GM18498 (cell line): ENCODE measurements at regions not wholly inside any gene's neighbourhood (a gene's known extent, or its start where the extent isn't known, plus 50 kb on each side); places are given as distances from the start of the nearest gene placed in this dataset.
"Not testable (repeated sequence)": the region's sequence is repeated elsewhere in the genome, so short reads cannot be mapped to it uniquely, and the experiment has no call there.

ENCODE experiments used
- ATAC-seq: cut with Tn5 transposase; IDR thresholded peaks from one replicate; pipeline ENCODE4 v1.9.1; 2021; ENCODE audit warnings: mild to moderate bottlenecking, moderate library complexity; ENCODE audit not compliant: unreplicated experiment

DNA sequence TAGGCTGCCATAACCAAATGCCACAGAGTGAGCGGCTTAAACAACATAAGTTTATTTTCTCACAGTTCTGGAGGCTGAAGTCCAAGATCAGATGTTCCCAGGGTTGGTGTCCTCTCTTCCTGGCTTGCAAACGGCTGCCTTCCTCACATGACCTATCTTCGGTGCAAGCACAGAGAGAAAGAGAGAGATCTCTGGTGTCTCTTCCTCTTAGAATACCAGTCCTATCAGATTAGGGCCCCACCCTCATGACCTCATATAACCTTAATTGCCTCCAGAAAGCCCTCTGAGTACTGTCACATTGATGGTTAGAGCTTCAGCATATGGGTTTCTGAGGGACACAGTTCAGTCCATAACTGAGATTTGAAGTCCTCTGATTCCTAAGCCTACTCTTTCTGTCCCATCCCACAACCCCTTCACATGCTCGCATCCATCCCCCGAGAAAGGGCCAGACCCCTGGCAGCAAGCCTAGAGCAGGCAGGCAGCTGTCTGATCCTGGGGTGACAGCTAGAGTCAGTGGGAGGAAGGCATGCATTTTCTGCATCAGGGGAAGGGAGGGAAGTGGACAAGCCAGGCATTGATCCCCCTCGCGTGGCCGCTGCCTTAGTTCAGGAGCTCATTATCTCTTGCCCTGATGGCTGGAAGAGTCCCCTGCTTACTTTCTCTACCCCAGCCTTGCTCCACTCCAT lies 114.1 kb downstream of the FAR1 start:
- ATAC-seq, result no peak

DNA sequence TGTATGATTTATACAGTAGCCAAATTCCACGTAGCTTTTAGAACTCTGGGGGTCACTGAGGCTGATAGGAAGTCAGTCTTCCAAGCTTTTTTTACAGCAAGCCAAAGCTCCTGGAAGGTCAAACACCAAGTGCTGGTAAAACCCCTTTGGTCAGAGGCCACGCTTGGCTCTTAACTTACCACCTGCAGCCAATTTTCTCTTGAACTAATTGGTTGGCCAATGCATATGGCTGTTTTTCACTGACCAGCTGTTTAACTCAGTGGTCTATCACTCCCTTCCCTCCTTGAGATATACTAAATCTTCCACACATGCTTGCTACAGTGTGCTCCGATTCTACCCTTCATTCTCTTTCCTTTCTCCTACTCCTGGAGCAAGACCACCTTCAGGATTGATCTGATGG lies 116.0 kb downstream of the FAR1 start:
- ATAC-seq, result no peak

DNA sequence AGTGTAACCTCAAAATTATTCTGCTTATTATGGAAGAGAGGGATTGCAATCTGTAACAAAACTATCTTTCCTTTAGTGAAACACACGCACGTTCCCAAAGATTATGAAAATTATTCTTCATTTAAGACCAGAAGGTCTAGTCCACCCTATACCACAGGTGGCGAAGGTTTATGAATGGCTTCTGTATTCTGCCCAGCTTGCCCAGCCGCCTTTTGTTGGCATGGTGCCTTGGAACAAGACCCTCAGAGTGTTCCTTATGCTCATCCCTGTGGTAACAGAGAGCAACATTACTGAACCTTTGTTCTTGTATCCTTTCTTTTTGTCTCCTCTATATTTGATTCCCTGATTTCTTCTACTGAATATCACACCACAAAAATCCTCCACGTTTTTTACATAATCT lies 116.4 kb downstream of the FAR1 start:
- no peak for ATAC-seq

DNA sequence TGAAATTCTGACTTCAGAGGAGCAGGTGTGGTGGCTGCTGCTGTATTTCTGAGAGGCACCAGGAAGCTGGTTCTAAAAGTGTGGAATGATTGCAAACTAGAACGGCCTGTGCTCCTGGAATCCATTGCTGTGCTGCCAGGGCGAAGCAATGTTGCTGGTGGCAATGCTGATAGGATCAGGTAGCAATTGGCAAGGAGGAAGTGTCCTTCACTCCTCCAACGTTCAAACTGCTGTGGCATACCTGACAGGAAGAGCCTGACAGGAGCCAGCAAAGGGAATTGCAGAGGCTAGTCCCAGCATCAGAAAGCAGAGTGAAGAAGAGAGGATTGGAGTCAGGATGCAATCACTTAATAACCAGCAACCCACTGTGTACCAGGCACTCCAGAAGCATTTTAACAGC lies 118.2 kb downstream of the FAR1 start:
- no peak for ATAC-seq

DNA sequence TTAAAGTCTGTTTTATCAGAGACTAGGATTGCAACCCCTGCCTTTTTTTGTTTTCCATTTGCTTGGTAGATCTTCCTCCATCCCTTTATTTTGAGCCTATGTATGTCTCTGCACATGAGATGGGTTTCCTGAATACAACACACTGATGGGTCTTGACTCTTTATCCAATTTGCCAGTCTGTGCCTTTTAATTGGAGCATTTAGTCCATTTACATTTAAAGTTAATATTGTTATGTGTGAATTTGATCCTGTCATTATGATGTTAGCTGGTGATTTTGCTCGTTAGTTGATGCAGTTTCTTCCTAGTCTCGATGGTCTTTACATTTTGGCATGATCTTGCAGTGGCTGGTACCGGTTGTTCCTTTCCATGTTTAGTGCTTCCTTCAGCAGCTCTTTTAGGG lies 129.1 kb downstream of the FAR1 start:
- not testable (repeated sequence) for ATAC-seq

DNA sequence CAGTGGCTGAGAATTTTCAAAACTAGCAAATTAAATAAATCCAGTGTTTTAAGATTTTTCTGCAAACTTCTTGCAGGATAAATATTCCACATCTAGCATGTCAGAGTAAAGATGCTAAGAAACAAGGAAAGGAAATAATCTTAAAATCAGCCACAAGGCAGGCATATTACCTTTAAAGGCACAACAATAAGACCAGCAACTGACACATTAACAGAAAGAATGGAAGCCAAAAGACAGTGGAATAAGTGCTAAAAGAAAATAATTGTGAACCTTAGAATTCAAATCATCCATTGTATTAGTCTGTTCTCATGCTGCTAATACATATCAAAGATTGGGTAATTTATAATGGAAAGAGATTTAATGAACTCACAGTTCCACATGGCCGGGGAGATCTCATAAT lies 132.4 kb downstream of the FAR1 start:
- ATAC-seq, result no peak

DNA sequence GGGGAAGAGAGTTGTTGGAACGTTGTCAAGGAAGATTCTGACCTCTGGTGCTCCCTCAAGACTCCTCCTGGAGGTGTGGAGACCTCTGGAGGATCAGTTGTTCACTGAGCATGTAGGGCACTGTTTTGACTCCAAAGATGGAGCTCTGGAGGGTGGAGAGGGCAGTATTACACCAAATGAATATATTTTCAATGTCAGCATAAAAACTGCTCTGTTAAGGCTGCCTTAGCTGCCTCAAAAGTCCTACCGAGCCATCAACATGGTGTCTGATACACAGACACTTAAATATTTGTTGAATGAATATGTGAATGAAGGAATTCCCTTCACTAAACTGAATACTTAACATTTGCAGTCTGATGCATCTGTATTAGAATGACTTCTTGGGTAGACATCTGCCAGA lies 144.2 kb upstream of the SPON1 start:
- ATAC-seq, result no peak

DNA sequence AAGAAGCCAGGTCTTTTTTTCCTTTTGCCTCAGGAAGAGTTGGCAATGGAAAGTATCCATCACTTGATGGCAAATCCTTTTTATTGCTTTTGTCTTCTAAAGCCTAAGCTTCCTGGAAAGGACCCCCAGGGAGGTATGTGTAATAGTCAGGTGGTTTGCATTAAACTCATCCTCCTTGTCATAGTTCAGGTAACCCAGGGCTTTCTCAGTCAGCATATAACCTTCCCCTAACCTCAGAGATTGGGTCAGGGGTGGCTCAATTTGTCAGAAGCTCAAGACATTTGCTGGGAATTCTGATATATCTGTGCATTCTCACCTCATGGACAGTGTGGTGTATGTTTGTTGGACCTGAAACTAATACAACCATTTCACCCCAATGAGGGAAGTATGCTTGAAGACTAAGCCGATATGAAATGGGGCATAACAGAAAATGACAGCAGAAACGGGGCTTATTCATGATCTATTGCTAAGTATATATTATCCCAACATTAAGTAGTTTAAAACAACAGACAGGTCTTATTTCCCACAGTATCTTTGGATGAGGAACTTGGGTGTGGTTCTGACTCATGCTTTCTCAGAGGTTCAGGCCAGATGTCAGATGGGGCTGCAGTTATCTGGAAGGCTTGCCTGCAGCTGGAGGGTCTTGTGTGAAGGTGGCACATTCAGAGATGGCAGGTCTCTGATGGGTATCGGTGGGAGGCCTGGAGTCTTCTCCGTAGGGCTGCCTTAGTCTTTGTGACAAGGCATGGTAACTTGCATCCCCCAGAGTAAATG lies 135.8 kb upstream of the SPON1 start:
- ATAC-seq, result no peak

DNA sequence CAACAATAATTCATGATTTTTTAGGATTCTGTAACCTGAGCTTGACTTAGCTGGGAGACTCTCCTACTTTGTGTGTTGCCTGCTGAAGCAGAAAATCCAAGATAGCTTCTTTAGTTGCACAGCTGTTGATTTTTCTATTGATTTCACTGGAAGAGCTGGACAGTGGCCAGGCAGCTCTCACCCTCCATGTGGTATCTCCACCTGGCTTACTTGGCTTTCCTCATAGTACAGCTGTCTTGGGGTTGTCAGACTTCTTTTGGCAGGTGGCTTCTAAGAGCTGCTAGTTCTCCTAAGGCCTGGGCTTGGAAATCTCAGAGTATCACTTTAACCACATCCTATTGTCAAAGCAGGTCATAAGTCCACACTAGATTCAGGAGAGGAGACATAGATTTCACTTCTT lies 130.8 kb upstream of the SPON1 start:
- ATAC-seq, result no peak

DNA sequence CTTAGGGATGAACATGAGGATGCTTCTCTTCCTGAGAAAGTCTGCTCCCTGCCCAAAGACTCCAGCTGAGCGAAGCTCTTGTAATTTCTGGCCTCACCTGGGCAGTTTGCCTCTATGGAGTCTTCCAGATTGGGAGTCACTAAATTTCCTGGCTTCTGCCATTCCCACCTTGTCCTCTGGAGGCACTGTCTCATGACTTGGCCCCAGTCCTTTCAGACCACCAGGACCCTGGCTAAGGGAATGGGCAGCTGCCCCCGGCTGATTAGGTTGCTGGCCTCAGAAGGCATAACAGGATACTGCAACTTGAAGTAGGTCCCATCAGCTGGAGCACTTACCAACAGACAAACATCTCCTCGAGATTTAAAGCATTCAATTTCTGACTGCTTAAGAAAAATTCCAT lies 128.1 kb upstream of the SPON1 start:
- no peak for ATAC-seq

DNA sequence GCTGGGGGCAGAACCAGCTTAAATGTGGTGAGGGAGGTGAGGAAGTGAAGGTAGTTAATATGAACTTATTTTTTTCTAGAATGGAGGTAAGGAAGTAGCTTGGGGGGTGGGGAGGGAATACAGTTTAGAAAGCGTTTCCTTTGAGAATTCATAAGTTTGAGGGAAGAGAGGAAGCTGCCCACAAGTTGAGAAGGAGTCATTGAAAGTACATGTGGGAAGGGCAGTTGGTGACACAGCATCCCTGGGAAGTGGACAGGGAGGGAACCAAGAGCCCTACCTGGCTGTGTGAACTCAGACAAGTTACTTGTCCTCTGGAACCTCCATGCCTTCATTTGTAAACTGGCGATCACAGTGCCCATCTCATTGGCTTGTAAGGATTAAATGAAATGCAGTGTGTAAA lies 125.9 kb upstream of the SPON1 start:
- ATAC-seq, result no peak

DNA sequence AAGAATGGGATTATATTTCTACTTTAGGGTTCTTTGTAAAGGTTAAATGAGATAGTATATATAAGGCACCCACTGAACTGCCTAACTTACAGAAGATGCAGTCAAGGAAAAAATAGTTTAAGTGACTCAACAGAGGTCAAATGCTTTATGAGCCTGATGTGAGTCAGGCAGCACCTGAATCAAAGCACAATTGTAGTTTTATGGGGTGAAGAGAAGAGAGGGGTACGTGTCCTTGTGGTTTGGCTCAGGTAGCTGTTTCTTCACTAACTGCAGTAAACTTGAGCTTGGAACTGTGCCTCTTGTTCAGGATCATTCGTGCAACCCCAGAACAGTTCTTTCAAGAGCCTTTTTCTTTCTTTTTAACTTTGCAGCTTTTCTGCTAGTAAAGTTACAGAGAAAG lies 125.2 kb upstream of the SPON1 start:
- ATAC-seq, result no peak

DNA sequence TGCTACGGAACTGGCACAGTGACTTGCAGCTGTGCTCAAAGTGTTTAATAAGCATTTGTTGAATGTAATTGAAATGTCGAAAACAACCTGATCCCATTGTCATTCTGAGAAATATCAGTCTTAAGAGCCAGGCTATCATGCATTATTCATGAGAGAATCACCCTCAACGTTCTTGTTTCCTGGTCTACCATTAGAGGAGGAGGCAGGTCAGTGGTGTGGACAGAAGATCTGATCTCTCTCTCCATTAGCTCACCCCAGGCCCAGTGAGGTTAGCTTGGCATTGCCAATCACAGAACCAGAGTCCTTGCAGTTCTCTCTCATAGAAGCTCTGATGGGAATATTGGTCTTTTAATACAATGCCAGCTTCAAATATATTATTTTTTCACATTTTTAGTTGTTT lies 121.1 kb upstream of the SPON1 start:
- ATAC-seq, result no peak

DNA sequence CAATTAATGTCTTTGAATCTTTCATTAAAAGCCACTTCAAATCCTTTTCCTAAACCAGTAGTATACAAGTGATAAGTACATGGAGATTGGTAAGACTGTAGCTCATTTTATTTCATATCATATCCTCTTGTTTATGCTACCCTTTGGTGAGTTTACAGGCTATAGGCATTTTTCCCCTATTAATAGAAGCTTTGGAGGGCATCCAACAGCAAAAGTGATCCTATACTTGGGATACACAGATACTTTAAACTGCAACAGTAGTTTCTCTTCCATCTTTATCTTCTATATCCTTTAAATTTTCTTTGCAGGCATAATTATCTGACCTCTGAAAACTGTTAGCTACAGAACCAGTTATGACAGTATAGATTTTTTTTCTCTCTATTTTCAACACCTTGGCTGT lies 114.5 kb upstream of the SPON1 start:
- no peak for ATAC-seq

DNA sequence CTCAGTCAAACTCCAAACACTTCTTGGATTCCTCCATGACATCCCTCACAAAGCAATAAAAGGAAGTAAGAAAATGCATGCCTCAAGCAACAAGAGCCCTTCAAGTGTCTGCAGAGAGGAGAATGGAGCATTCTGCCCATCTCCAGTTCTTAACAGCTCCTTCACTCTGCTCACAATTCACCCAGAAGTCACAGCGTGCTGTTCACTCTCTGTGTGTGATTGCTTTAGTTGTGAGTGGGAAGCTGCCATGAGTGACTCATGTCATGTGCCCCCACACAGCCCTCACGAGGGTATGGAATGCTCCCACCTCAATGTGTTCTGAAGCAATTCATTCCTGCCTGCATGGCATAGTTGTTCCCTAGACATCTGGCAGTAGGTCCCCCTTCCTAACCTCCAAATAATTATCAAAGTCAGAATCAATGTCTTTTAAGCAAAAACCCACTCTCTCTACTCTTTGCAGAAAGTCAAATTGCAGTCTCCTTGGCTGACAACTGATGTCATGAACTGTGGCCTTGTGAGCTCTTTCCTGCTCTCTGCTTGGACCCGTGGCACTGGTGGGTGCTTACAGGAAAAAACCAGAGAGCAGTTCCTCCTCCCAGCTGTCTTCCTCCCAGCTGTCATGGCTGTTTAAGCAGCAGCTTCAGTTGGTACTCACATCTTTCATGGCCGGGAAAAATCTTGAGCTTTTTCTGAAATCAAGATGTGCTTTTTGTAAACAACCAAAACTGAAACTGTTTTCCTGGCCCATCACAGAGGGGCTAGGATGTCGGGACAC lies 112.1 kb upstream of the SPON1 start:
- no peak for ATAC-seq

DNA sequence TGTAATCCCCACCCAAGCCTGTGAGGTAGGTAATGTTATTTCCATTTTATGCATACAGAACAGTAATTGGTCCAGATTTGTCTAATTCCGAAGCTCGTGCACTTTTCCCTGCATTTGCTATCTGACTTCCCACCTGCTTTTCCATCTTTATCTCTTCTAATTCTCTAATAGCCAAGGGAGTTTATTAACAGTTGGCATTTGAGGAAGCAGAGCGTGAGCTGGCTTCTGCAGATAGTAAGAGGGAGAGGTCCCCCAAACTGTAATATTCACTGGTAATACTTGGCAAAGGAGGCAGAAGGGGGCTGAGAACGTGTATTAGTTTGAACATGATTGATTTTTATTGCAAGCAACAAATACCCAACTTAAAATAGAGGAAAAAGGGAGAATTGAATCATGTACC lies 110.8 kb upstream of the SPON1 start:
- ATAC-seq, result no peak

DNA sequence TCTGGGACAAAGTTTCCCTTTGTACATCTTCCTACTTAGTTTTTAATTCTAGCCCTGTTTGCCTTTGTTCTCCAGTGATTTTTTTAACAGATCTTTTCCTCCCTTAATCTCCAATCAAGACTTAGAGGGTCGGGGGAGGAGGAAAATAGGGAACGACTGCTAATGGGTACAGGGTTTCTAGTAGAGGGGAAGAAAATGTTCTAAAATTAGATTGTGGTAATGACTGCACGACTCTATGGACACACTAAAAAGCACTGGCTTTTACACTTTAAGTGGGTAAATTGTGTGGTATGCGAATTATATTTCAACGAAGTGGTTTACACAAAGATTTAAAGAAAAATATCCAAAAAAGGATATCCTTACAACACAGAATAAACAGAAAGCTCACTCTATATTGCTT lies 110.0 kb upstream of the SPON1 start:
- no peak for ATAC-seq

DNA sequence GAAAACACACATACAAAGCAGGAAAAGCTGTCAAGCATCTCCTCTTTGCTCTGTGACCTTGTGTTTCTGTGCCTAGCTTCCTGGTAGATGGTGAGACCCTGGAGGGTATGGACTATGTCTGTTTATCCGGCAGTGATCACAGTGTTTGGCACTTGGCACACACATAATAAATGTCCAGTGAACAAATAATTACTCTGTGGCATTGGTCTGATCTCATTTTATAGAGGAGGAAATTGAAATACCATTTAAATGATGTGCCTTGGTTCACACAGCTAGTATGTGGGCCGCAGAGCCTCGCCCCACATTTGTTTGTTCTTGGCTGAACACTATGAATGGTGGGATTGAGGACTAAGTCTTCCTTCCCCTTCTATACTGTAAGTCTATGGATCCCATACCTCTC lies 104.7 kb upstream of the SPON1 start:
- no peak for ATAC-seq

DNA sequence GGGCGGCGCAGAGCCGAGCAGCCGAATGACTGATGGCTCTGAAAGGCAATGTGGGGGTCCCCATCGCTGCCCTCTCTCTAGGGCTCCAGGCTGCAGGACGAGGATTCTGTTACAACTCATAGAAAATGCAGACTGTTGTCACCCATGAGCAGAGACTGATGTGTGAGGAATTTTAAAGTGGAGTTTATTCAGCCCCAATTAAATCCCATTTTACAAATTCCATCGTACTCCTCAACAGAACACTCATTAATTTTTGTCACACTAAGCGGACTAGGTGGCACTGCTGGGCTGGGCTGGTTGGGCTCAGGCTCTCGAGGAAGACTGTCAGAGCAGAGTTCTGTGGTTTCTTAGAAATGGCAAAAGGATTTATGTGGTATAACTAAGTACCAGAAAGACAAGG lies 102.6 kb upstream of the SPON1 start:
- ATAC-seq, result no peak

DNA sequence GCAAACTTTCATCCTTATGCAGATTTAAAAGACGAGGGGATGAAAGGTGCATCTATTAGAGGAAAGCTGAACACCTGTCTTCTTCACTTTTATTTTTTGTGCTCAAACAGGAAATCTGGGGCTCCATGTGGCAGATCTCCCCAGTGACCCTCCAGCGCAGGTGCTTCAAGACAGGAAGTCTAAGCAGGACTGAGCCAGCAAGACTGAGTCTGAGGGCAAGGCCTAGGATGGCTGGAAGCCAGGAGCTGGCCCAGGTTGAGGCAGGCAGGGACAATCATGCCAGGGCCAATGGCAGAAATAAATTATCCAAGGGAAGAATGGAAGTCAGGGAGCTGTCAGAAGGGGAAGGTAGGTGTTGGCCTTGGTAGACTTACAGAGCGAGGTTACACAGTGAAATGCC lies 101.1 kb upstream of the SPON1 start:
- ATAC-seq, result no peak

DNA sequence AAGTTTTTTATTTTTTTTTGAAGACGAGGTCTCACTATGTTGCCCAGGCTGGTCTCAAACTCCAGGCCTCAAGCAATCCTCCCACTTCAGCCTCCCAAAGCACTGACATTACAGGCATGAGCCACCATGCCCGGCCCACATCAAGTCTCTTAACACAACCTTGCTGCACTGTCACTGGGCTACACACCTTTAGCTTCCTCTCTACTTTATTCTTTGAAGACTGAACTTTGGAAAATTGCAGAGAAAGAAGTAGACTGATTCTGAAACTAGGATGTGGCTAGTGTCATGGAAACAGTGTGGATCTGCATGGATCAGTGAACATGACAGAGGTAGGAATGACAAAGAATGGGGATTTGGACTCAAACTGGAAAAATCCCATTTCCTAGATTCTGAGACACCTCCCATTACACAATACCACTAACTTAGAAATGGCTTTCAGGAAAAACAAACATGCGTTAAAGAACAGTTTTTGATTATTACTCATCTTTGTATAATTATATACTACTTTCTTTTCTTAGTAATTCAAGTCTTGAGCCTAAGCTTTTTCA lies 99.6 kb upstream of the SPON1 start:
- ATAC-seq, result no peak
